GM23338 (cell line): ENCODE measurements at regions not wholly inside any gene's neighbourhood (a gene's known extent, or its start where the extent isn't known, plus 50 kb on each side); places are given as distances from the start of the nearest gene placed in this dataset.

Experiments
- ATAC-seq: fragments of 200-7000 bp; cut with Tn5 transposase; 3 replicates; pipeline ENCODE4 v1.9.1; 2020
- DNase-seq: peaks from one replicate; pipeline ENCODE4 v3.0.0-alpha.2; 2015; ENCODE audit warnings: low spot score
- H2AFZ ChIP-seq: fragments of 200-600 bp; sonication (generic); 2 replicates; pipeline ENCODE4 v1.8.0; 2016; ENCODE audit warnings: antibody characterized with exemption, mild to moderate bottlenecking, moderate library complexity
- H3F3A ChIP-seq: fragments of 200-600 bp; sonication (generic); replicated peaks from 2 replicates; pipeline ENCODE4 v1.8.0; 2017; ENCODE audit warnings: antibody characterized with exemption, mixed run types, low read depth
- H3K27ac ChIP-seq: fragments of 200-600 bp; sonication (generic); 2 replicates; pipeline ENCODE4 v1.6.1; 2016; ENCODE audit warnings: low read depth
- H3K27me3 ChIP-seq: fragments of 200-600 bp; sonication (generic); 2 replicates; pipeline ENCODE4 v1.8.0; 2016; ENCODE audit warnings: mild to moderate bottlenecking, mixed run types, moderate library complexity; ENCODE audit not compliant: insufficient read depth
- H3K36me3 ChIP-seq: fragments of 200-600 bp; sonication (generic); 2 replicates; pipeline ENCODE4 v1.8.0; 2016; ENCODE audit warnings: mild to moderate bottlenecking; ENCODE audit not compliant: insufficient read depth
- H3K4me1 ChIP-seq: fragments of 200-600 bp; sonication (generic); 2 replicates; pipeline ENCODE4 v1.8.0; 2016; ENCODE audit warnings: mild to moderate bottlenecking, moderate library complexity; ENCODE audit not compliant: insufficient read depth
- H3K4me2 ChIP-seq: fragments of 200-600 bp; sonication (generic); 2 replicates; pipeline ENCODE4 v1.7.1; 2017; ENCODE audit warnings: mixed run types
- H3K4me3 ChIP-seq: fragments of 200-600 bp; sonication (generic); 2 replicates; pipeline ENCODE4 v1.6.1; 2016; ENCODE audit warnings: mixed run types
- H3K79me2 ChIP-seq: fragments of 200-600 bp; sonication (generic); replicated peaks from 2 replicates; pipeline ENCODE4 v1.8.0; 2017; ENCODE audit warnings: mild to moderate bottlenecking; ENCODE audit not compliant: insufficient read depth
- H3K9me2 ChIP-seq: fragments of 200-600 bp; sonication (generic); 2 replicates; pipeline ENCODE4 v1.8.0; 2017; ENCODE audit not compliant: insufficient read depth
- H4K20me1 ChIP-seq: fragments of 200-600 bp; sonication (generic); replicated peaks from 2 replicates; pipeline ENCODE4 v1.8.0; 2017; ENCODE audit warnings: mild to moderate bottlenecking; ENCODE audit not compliant: insufficient read depth
- H3K27ac Mint-ChIP-seq: 2 replicates; pipeline ENCODE4 v1.8.0; 2020; ENCODE audit warnings: inconsistent platforms, mild to moderate bottlenecking, moderate library complexity, mixed read lengths
- H3K27me3 Mint-ChIP-seq: 3 replicates; pipeline ENCODE4 v1.8.0; 2022; ENCODE audit warnings: low read depth, mild to moderate bottlenecking, moderate library complexity, mixed read lengths, inconsistent platforms; ENCODE audit not compliant: insufficient read depth, poor library complexity
- H3K36me3 Mint-ChIP-seq: 3 replicates; pipeline ENCODE4 v1.8.0; 2021; ENCODE audit warnings: low read depth, mild to moderate bottlenecking, inconsistent platforms, moderate library complexity, mixed read lengths
- H3K4me1 Mint-ChIP-seq: 3 replicates; pipeline ENCODE4 v1.8.0; 2020; ENCODE audit warnings: mild to moderate bottlenecking, inconsistent platforms, mixed read lengths
- H3K4me3 Mint-ChIP-seq: 3 replicates; pipeline ENCODE4 v1.8.0; 2021; ENCODE audit warnings: moderate library complexity, mild to moderate bottlenecking, inconsistent platforms, mixed read lengths
- H3K9me3 Mint-ChIP-seq: 3 replicates; pipeline ENCODE4 v1.8.0; 2020; ENCODE audit warnings: moderate library complexity, mild to moderate bottlenecking, inconsistent platforms, mixed read lengths
- CREB1 ChIP-seq: fragments of 250-450 bp; sonication (Bioruptor Pico); IDR thresholded peaks from 2 replicates; pipeline ENCODE4 v1.5.0; 2020; ENCODE audit warnings: low read depth, mild to moderate bottlenecking, moderate library complexity
- ETS1 ChIP-seq: IDR thresholded peaks from 2 replicates; pipeline ENCODE4 v1.6.1; 2016; ENCODE audit warnings: antibody characterized with exemption
- EZH2 ChIP-seq: fragments of 200-600 bp; sonication (generic); IDR thresholded peaks from one replicate; pipeline ENCODE4 v1.8.0; 2017; ENCODE audit warnings: antibody characterized with exemption, mild to moderate bottlenecking, low read depth; ENCODE audit not compliant: unreplicated experiment
- EZH2phosphoT487 ChIP-seq: fragments of 200-600 bp; sonication (generic); IDR thresholded peaks from one replicate; pipeline ENCODE4 v1.8.1; 2018; ENCODE audit warnings: antibody characterized with exemption; ENCODE audit not compliant: unreplicated experiment
- JUNB ChIP-seq: IDR thresholded peaks from one replicate; pipeline ENCODE4 v1.6.1; 2016; ENCODE audit warnings: antibody characterized with exemption; ENCODE audit not compliant: unreplicated experiment
- NANOG ChIP-seq: IDR thresholded peaks from 2 replicates; pipeline ENCODE4 v1.6.1; 2016; ENCODE audit warnings: antibody characterized with exemption, borderline replicate concordance
- POLR2AphosphoS5 ChIP-seq: IDR thresholded peaks from 2 replicates; pipeline ENCODE4 v1.6.1; 2016; ENCODE audit warnings: antibody characterized with exemption, low read depth
- REST ChIP-seq: IDR thresholded peaks from one replicate; pipeline ENCODE4 v1.6.1; 2018; ENCODE audit warnings: antibody characterized with exemption; ENCODE audit not compliant: unreplicated experiment
- STAT1 ChIP-seq: IDR thresholded peaks from one replicate; pipeline ENCODE4 v1.6.1; 2016; ENCODE audit warnings: antibody characterized with exemption; ENCODE audit not compliant: unreplicated experiment
- ZNF114 ChIP-seq: fragments of 250-450 bp; sonication (Bioruptor Pico); IDR thresholded peaks from 2 replicates; pipeline ENCODE4 v1.5.0; 2020; ENCODE audit warnings: mild to moderate bottlenecking, moderate library complexity
- ZNF331 ChIP-seq: fragments of 250-450 bp; sonication (Bioruptor Pico); IDR thresholded peaks from 2 replicates; pipeline ENCODE4 v1.5.0; 2020; ENCODE audit warnings: low read depth, mild to moderate bottlenecking, moderate library complexity
- ZNF462 ChIP-seq: fragments of 250-450 bp; sonication (Bioruptor Pico); IDR thresholded peaks from 2 replicates; pipeline ENCODE4 v1.5.0; 2020; ENCODE audit warnings: mild to moderate bottlenecking, moderate library complexity
- TF ChIP-seq, protein P1 (sequence below), 2 experiments: fragments of 200-600 bp in 1 of 2; sonication (generic) in 1 of 2; conservative IDR thresholded peaks; 2 replicates each; pipeline versions ENCODE4 v1.5.1 to v1.6.1; 2016 to 2017; ENCODE audit warnings: antibody characterized with exemption in 2 of 2, low read depth in 2 of 2, mild to moderate bottlenecking in 2 of 2, moderate library complexity in 1 of 2

- Mint-ChIP-seq H3K4me3 (no peak overlapping the region), H3K4me1 (peaks cover 7% of the 10 kb centered on the region), H3K9me3 (no peaks in the 10 kb centered on the region), H3K27me3 (peaks cover 2% of the 10 kb centered on the region), H3K36me3 (no peaks in the 10 kb centered on the region), H3K27ac (no peak overlapping the region)
- Histone ChIP-seq H3F3A (no peaks in the 10 kb centered on the region), H3K4me3 (no peak overlapping the region), H4K20me1 (no peaks in the 10 kb centered on the region), H3K27me3 (no peaks in the 10 kb centered on the region), H3K4me1 (no peaks in the 10 kb centered on the region), H3K9me2 (no peaks in the 10 kb centered on the region; the same call in 1 of the 2 replicates), H2AFZ (no peak overlapping the region), H3K4me2 (no peak overlapping the region), H3K27ac (no peak overlapping the region), H3K79me2 (no peaks in the 10 kb centered on the region), H3K36me3 (no peaks in the 10 kb centered on the region)
- TF ChIP-seq ZNF462 (CRISPR knock-in tag): no peak
- TF ChIP-seq POLR2AphosphoS5: no peak
- no peak for TF ChIP-seq EZH2
- TF ChIP-seq, protein P1, sequence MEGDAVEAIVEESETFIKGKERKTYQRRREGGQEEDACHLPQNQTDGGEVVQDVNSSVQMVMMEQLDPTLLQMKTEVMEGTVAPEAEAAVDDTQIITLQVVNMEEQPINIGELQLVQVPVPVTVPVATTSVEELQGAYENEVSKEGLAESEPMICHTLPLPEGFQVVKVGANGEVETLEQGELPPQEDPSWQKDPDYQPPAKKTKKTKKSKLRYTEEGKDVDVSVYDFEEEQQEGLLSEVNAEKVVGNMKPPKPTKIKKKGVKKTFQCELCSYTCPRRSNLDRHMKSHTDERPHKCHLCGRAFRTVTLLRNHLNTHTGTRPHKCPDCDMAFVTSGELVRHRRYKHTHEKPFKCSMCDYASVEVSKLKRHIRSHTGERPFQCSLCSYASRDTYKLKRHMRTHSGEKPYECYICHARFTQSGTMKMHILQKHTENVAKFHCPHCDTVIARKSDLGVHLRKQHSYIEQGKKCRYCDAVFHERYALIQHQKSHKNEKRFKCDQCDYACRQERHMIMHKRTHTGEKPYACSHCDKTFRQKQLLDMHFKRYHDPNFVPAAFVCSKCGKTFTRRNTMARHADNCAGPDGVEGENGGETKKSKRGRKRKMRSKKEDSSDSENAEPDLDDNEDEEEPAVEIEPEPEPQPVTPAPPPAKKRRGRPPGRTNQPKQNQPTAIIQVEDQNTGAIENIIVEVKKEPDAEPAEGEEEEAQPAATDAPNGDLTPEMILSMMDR (conservative IDR thresholded peaks at IDR 0.05; ENCODE audit: low read depth in 2 of 2): no peak
- no peak for TF ChIP-seq ZNF331 (CRISPR knock-in tag)
- no peak for TF ChIP-seq ETS1
- TF ChIP-seq NANOG: no peak
- TF ChIP-seq STAT1: no peak
- no peak for TF ChIP-seq ZNF114
- TF ChIP-seq JUNB: no peak
- TF ChIP-seq EZH2phosphoT487: no peak
- no peak for TF ChIP-seq CREB1 (CRISPR knock-in tag)
- no peak for TF ChIP-seq REST
- no peak for DNase-seq
- ATAC-seq: no peak
Observed at GRCh38 chr2:185667452-185667851, 71.2 kb upstream of the FSIP2 start.
